OCI-LY1 (cell line): ENCODE measurements at regions not wholly inside any gene's neighbourhood (a gene's known extent, or its start where the extent isn't known, plus 50 kb on each side); places are given as distances from the start of the nearest gene placed in this dataset.

Experiments
- H2AFZ ChIP-seq: fragments of 200-600 bp; sonication (generic), shearing (Covaris generic); 2 replicates; pipeline ENCODE4 v1.6.0; 2014; ENCODE audit warnings: antibody characterized with exemption, mild to moderate bottlenecking, low read length
- H3F3A ChIP-seq: fragments of 200-600 bp; sonication (generic), shearing (Covaris generic); 2 replicates; pipeline ENCODE4 v1.6.0; 2014; ENCODE audit warnings: mild to moderate bottlenecking, antibody characterized with exemption, low read length, moderate library complexity; ENCODE audit not compliant: insufficient read depth
- H3K27ac ChIP-seq: fragments of 200-600 bp; sonication (generic); 2 replicates; pipeline ENCODE4 v1.5.1; 2014; ENCODE audit warnings: low read length, mixed run types, mild to moderate bottlenecking, low read depth; ENCODE audit not compliant: poor library complexity, severe bottlenecking
- H3K27me3 ChIP-seq: fragments of 200-600 bp; sonication (generic); 2 replicates; pipeline ENCODE4 v1.6.0; 2014; ENCODE audit warnings: antibody characterized with exemption, mild to moderate bottlenecking, low read length, moderate library complexity; ENCODE audit not compliant: insufficient read depth
- H3K36me3 ChIP-seq: fragments of 200-600 bp; sonication (generic); 2 replicates; pipeline ENCODE4 v1.6.1; 2014; ENCODE audit warnings: mild to moderate bottlenecking, antibody characterized with exemption, low read length, moderate library complexity, mixed read lengths; ENCODE audit not compliant: insufficient read depth
- H3K4me1 ChIP-seq: fragments of 200-600 bp; sonication (generic); 2 replicates; pipeline ENCODE4 v1.5.1; 2014; ENCODE audit warnings: mild to moderate bottlenecking, low read length, moderate library complexity; ENCODE audit not compliant: insufficient read depth, severe bottlenecking
- H3K4me2 ChIP-seq: fragments of 200-600 bp; sonication (generic), shearing (Covaris generic); 2 replicates; pipeline ENCODE4 v1.6.1; 2014; ENCODE audit warnings: low read length
- H3K4me3 ChIP-seq: fragments of 200-600 bp; sonication (generic); 2 replicates; pipeline ENCODE4 v1.5.1; 2014; ENCODE audit warnings: low read length, low read depth, mild to moderate bottlenecking, mixed read lengths; ENCODE audit not compliant: poor library complexity, severe bottlenecking
- H3K79me2 ChIP-seq: fragments of 200-600 bp; shearing (Covaris generic); 2 replicates; pipeline ENCODE4 v1.6.1; 2016; ENCODE audit warnings: mixed run types, low read length, mixed read lengths; ENCODE audit not compliant: insufficient read depth
- H3K9ac ChIP-seq: fragments of 200-600 bp; sonication (generic), shearing (Covaris generic); 2 replicates; pipeline ENCODE4 v1.6.1; 2014; ENCODE audit warnings: mild to moderate bottlenecking, low read length, mixed read lengths
- H3K9me2 ChIP-seq: fragments of 200-600 bp; sonication (generic), shearing (Covaris generic); 2 replicates; pipeline ENCODE4 v1.6.1; 2014; ENCODE audit warnings: low read depth, mild to moderate bottlenecking, low read length, mixed read lengths
- H3K9me3 ChIP-seq: fragments of 200-600 bp; shearing (Covaris generic); 2 replicates; pipeline ENCODE4 v1.6.1; 2014; ENCODE audit warnings: low read length, mixed read lengths
- H4K20me1 ChIP-seq: fragments of 200-600 bp; sonication (generic), shearing (Covaris generic); 2 replicates; pipeline ENCODE4 v1.6.0; 2016; ENCODE audit warnings: mild to moderate bottlenecking, low read length; ENCODE audit not compliant: insufficient read depth
- EZH2 ChIP-seq: fragments of 200-600 bp; sonication (generic), shearing (Covaris generic); IDR thresholded peaks from 2 replicates; pipeline ENCODE4 v1.8.0; 2017; ENCODE audit warnings: borderline replicate concordance, mixed run types, mild to moderate bottlenecking, antibody characterized with exemption, low read length, moderate library complexity, mixed read lengths
- TF ChIP-seq, protein P1 (sequence below): fragments of 200-600 bp; sonication (generic), shearing (Covaris generic); IDR thresholded peaks from 2 replicates; pipeline ENCODE4 v1.5.1; 2017; ENCODE audit warnings: mild to moderate bottlenecking, antibody characterized with exemption, low read length, moderate library complexity, mixed read lengths

GRCh38 chr2:104250635-104251034 is 603.3 kb upstream of the POU3F3 start:
- no peak overlapping the region for H3K4me3 ChIP-seq
- TF ChIP-seq, protein P1, sequence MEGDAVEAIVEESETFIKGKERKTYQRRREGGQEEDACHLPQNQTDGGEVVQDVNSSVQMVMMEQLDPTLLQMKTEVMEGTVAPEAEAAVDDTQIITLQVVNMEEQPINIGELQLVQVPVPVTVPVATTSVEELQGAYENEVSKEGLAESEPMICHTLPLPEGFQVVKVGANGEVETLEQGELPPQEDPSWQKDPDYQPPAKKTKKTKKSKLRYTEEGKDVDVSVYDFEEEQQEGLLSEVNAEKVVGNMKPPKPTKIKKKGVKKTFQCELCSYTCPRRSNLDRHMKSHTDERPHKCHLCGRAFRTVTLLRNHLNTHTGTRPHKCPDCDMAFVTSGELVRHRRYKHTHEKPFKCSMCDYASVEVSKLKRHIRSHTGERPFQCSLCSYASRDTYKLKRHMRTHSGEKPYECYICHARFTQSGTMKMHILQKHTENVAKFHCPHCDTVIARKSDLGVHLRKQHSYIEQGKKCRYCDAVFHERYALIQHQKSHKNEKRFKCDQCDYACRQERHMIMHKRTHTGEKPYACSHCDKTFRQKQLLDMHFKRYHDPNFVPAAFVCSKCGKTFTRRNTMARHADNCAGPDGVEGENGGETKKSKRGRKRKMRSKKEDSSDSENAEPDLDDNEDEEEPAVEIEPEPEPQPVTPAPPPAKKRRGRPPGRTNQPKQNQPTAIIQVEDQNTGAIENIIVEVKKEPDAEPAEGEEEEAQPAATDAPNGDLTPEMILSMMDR, result no peak
- TF ChIP-seq EZH2, result no peak
- no peak overlapping the region for H3K9ac ChIP-seq
- no peaks in the 10 kb centered on the region for H3K27me3 ChIP-seq
- H4K20me1 ChIP-seq, result no peaks in the 10 kb centered on the region
- no peaks in the 10 kb centered on the region for H3K9me2 ChIP-seq
- no peak overlapping the region for H3K4me2 ChIP-seq
- no peak overlapping the region for H2AFZ ChIP-seq
- no peaks in the 10 kb centered on the region for H3K36me3 ChIP-seq
- H3K79me2 ChIP-seq, result no peaks in the 10 kb centered on the region
- no peaks in the 10 kb centered on the region for H3K9me3 ChIP-seq
- no peaks in the 10 kb centered on the region for H3K4me1 ChIP-seq
- no peaks in the 10 kb centered on the region for H3F3A ChIP-seq
- H3K27ac ChIP-seq, result no peak overlapping the region

DNA sequence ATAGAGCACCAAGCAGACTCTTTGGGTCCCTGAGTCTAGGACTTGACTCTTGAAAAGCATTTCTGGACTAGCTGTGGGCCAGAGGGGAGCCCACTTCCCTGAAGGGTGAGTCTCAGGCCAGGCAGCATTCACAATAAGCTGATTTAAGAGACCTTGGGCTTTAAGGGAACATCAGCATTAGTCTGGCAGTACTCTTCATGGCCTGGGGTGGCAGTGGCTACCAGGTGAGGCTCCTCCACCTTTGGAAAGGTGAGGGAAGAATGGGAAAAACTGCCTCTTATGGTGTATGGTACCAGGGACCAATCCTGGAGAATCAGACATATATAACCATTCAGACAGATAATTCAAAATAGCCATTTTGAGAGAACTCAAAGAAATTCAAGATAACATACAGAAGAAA is 599.9 kb upstream of the POU3F3 start:
- H3K4me1 ChIP-seq, result no peaks in the 10 kb centered on the region
- no peaks in the 10 kb centered on the region for H3K9me3 ChIP-seq
- no peaks in the 10 kb centered on the region for H3K27me3 ChIP-seq
- H3K4me2 ChIP-seq, result no peak overlapping the region
- H3K36me3 ChIP-seq, result no peaks in the 10 kb centered on the region
- no peak overlapping the region for H3K27ac ChIP-seq
- no peaks in the 10 kb centered on the region for H3K79me2 ChIP-seq
- H3K9me2 ChIP-seq, result no peaks in the 10 kb centered on the region
- TF ChIP-seq, protein P1, result 0 out of 2 replicates have a peak, but pooled peaks have one; percentile 16
- TF ChIP-seq EZH2, result no peak
- H2AFZ ChIP-seq, result no peak overlapping the region
- H3K4me3 ChIP-seq, result no peak overlapping the region
- no peaks in the 10 kb centered on the region for H3F3A ChIP-seq
- no peak overlapping the region for H3K9ac ChIP-seq
- H4K20me1 ChIP-seq, result no peaks in the 10 kb centered on the region

GRCh38 chr2:104262714-104263113 is 591.2 kb upstream of the POU3F3 start:
- TF ChIP-seq EZH2, result no peak
- TF ChIP-seq, protein P1, result no peak
- Histone ChIP-seq H3K79me2 (no peaks in the 10 kb centered on the region), H3K4me2 (no peak overlapping the region), H3K4me3 (no peak overlapping the region), H3K9ac (no peak overlapping the region), H3K4me1 (no peaks in the 10 kb centered on the region), H2AFZ (no peak overlapping the region), H3K27me3 (no peaks in the 10 kb centered on the region), H4K20me1 (no peaks in the 10 kb centered on the region), H3K9me3 (peaks cover 3% of the 10 kb centered on the region; the same call in 1 of the 2 replicates), H3K36me3 (no peaks in the 10 kb centered on the region), H3K27ac (no peak overlapping the region), H3F3A (no peaks in the 10 kb centered on the region), H3K9me2 (no peaks in the 10 kb centered on the region)
